ENCODE measurements at regions not wholly inside any gene's neighbourhood (a gene's known extent, or its start where the extent isn't known, plus 50 kb on each side); places are given as distances from the start of the nearest gene placed in this dataset.
"Not testable (repeated sequence)": the region's sequence is repeated elsewhere in the genome, so short reads cannot be mapped to it uniquely, and the experiment has no call there.

GRCh38 chr21:18567770-18568169, 164.2 kb upstream of the TMPRSS15 start:
- not testable (repeated sequence) for DNase-seq

- no peak for DNase-seq
These were observed 184.5 kb upstream of the TMPRSS15 start for GRCh38 chr21:18588001-18588662.

- DNase-seq, result no peak
These were observed 197.6 kb upstream of the TMPRSS15 start for GRCh38 chr21:18601146-18601545.

GRCh38 chr21:18602711-18603110, 199.1 kb upstream of the TMPRSS15 start:
- no peak for DNase-seq

DNA sequence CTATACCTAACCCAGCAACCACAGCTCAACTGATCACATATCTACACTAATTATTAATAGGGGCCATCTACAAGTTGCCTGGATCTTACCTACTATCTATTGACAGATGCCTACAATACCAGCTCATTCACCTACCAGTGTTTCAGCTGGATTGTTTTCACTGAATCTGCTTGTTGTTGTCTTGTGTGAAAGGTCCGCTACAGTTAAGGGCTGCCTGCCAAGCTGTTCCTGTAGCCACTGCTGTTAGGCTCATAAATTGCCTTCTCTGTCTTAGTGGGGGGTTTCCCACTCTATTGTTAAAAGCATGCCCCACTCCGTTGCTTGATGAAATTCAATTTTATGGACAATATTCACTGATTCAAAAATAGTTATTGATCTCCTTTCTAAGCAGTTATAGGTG, 199.7 kb upstream of the TMPRSS15 start:
- no peak for DNase-seq

GRCh38 chr21:18603980-18604379, 200.4 kb upstream of the TMPRSS15 start:
- DNase-seq, result no peak

DNA sequence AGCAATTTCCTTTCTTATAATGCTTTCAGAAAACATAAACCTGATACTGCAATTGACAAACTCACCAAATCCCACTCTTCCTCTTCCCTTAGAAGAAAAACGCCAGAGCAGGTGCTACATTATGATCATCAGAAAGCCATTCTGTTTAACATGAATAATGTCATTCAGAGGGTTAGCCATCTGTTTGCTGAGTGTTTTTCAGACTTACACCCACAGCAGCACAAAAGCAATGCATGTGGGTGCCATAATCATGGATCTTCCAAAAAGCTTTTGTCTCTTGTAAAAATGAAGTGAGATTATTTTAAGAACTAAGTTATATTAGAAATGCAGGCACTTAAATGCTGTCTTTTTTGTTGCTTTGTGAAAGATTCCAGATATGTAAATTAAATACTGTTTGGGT, 204.6 kb upstream of the TMPRSS15 start:
- no peak for DNase-seq

DNA sequence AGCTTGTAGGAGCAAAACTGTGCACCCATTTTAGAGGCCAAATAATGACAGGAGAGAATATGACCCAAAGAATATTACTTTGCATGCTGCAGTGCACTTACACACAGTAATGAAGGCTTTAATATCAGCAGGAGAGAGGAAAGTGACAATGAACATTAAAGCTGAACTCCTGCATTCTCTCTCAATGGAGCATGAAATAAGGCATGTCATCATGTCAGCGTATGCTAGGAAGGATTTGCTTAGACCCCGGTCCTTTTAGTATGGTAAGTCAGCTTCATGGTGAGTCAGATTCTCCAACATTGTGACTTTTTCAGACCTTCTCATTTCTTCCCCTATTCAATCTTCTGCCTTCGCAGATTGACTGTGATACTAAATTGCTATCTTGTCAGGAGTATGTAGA, 210.7 kb upstream of the TMPRSS15 start:
- no peak for DNase-seq

- no peak for DNase-seq
These were observed 213.7 kb upstream of the TMPRSS15 start for GRCh38 chr21:18617291-18617690.

DNA sequence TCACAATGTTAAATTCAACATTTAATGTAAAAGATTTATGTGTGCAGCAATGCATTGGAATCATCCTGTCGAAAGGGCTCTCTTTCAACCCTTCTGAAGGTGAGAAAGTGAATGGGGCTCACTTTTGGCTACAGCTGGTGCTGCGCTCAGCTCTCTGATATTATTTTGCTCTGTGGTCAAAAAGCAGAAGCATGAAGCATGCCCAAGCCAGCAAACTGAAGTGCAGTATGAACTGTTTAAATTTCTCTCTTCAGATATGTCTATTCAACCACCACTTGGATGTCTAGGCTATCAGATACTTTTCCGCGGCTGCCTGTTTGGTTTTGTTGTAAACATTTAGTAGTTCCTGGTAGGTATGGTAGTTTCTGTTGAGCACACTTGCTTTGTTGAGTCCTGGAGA, 216.9 kb upstream of the TMPRSS15 start:
- DNase-seq, result no peak

- DNase-seq, result no peak
These were observed 218.8 kb upstream of the TMPRSS15 start for GRCh38 chr21:18622383-18622782.

DNA sequence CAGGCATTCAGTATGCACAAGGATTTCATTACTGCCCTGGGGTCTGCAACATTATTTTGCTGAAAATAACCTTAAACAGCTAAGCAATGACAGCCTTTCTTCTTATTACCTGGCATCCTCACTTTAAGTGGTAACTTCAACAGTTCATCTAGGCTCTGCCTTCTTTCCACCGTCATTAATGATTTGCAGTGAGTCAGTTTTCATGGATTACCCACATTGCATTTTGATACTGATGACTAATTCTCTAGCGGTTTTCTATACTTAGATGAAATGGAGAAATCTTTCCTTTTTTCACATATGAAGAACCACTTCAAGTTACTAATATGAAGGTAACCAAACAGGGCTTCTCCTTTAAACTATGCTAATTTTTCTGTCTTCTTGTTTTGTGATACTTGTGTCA, 226.9 kb upstream of the TMPRSS15 start:
- no peak for DNase-seq

- DNase-seq, result no peak
These were observed 233.3 kb upstream of the TMPRSS15 start for GRCh38 chr21:18636897-18637296.

- DNase-seq, result no peak
These were observed 242.5 kb upstream of the TMPRSS15 start for GRCh38 chr21:18646116-18646515.

DNA sequence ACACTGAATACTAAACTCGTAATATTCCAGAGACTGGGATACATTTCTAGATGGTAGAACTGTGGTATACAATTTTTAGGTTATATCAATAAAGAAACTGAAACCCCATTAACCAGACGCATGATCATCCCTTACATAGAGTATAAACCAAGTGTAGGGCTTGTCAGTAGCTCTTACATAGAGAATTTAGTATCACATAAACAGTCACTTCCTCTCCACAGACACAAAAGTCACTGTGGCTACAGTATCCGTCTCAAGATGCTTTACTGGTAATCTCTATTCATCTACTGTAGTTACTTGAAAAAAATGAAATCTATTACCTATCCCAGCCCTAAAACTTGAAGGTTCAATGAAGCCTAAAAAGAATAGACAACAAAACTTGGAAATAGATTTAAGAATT, 252.3 kb upstream of the TMPRSS15 start:
- no peak for DNase-seq

DNA sequence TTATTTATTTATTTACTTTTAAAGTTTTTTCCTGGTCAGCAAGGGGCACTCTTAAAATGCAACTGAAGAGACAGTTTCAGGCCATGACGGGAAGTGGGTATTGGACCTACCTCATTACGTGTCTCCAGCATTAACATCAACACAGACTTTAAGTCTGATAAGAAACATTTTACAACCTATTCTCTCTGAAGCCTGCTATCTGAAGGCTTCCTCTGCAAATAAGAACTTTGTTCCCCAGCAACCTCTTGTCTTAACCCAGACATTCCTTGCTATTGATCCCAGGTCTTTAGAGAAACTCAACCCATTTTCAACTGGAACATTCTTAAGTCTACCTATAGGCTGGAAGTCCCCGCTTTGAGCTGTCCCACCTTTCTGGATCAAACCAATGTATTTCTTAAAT, 258.3 kb upstream of the TMPRSS15 start:
- no peak for DNase-seq

- no peak for DNase-seq
These were observed 260.1 kb upstream of the TMPRSS15 start for GRCh38 chr21:18663663-18664062.

- no peak for DNase-seq
These were observed 263.1 kb upstream of the TMPRSS15 start for GRCh38 chr21:18666725-18667124.

GRCh38 chr21:18673789-18674188, 270.2 kb upstream of the TMPRSS15 start:
- DNase-seq, result no peak

DNA sequence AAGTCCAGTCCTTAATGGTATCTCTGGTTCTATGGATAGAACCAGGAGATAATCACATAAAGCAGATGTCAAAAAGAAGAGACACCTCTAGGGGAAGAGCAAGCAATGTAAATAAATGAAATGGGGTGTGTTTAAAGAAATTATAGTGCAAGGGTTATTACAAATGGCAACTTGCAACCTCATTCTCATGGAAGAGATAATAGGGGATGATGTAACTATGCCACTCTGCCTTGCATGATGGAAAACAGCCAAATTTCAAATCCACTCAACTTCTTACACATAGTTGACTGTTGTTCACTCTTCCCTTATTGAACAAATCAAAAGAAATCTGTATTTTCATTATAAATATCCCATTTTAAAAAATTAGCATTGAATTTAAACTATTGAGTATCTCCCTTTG, 274.0 kb upstream of the TMPRSS15 start:
- DNase-seq, result no peak

DNA sequence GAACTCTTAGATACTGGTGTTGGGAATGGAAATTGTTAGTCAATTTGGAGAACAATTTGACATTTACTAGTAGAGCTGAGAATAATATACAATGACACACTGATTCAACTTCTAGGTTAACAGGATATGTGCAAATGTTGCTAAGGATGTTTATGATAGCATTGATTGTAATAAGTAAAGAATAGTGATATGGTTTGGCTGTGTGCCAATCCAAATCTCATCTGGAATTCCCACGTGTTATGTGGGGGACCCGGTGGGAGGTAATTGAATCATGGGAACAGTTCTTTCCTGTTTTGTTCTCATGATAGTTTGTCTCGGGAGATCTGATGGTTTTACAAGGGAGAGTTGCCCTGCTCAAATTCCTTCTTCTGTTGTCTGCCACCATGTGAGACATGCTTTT, 302.4 kb upstream of the TMPRSS15 start:
- DNase-seq, result no peak

GRCh38 chr21:18711662-18712061, 308.1 kb upstream of the TMPRSS15 start:
- no peak for DNase-seq

DNA sequence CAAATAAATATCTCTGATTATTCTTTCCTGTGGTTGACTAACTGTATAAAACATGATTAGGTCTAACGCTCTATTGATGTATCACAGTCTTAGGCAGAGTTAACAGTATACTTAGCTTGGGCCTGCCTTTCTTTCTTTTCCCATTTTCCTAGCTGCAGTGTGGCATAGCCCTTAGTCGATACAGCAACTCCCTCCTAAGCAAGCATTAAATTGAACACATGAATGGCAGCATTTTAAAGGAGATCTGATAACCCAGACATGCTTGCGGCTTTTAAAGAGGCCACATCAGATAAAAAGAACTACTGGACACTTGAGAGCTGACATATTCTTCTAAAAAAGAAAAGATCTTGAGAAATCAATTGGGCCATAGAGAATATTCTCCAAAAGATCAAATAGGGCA, 312.0 kb upstream of the TMPRSS15 start:
- no peak for DNase-seq

GRCh38 chr21:18716578-18717138, 313.1 kb upstream of the TMPRSS15 start:
- DNase-seq, result no peak

GRCh38 chr21:18722193-18722592, 318.6 kb upstream of the TMPRSS15 start:
- DNase-seq, result no peak

Measured in SW 1271 (cell line).